Right atrium auricular region (tissue), 2 donors: ENCODE measurements at regions not wholly inside any gene's neighbourhood (a gene's known extent, or its start where the extent isn't known, plus 50 kb on each side); places are given as distances from the start of the nearest gene placed in this dataset.

ENCODE experiments used
- DNase-seq: peaks from one replicate; pipeline ENCODE4 v3.0.0-alpha.2; 2019; ENCODE audit warnings: low spot score
- H3K27ac ChIP-seq, 2 donors: fragments of 200-600 bp; sonication (generic); 1 replicate in 1 of 2; 2 replicates in 1 of 2; pipeline ENCODE4 v1.5.1; 2016 to 2019
- H3K27me3 ChIP-seq, 2 donors: fragments of 200-600 bp; sonication (generic); one replicate each; pipeline versions ENCODE4 v1.5.1 to v1.6.0; 2017 to 2019
- H3K36me3 ChIP-seq: fragments of 200-600 bp; sonication (generic); one replicate; pipeline ENCODE4 v1.5.1; 2016
- H3K4me1 ChIP-seq, 2 donors: fragments of 200-600 bp; sonication (generic); one replicate each; pipeline versions ENCODE4 v1.5.1 to v1.6.0; 2017 to 2019
- H3K4me3 ChIP-seq, 2 donors: fragments of 200-600 bp; sonication (generic); 1 replicate in 1 of 2; 2 replicates in 1 of 2; pipeline ENCODE4 v1.5.1; 2017 to 2019; ENCODE audit warnings: mild to moderate bottlenecking in 1 of 2, moderate library complexity in 1 of 2
- H3K9me3 ChIP-seq, 2 donors: fragments of 200-600 bp; sonication (generic); one replicate each; pipeline ENCODE4 v1.5.1; 2019
- TF ChIP-seq, protein P1 (sequence below), 2 donors: fragments of 200-600 bp; sonication (generic); IDR thresholded peaks; one replicate each; pipeline ENCODE4 v1.5.1; 2019; ENCODE audit warnings: antibody characterized with exemption in 2 of 2

DNA sequence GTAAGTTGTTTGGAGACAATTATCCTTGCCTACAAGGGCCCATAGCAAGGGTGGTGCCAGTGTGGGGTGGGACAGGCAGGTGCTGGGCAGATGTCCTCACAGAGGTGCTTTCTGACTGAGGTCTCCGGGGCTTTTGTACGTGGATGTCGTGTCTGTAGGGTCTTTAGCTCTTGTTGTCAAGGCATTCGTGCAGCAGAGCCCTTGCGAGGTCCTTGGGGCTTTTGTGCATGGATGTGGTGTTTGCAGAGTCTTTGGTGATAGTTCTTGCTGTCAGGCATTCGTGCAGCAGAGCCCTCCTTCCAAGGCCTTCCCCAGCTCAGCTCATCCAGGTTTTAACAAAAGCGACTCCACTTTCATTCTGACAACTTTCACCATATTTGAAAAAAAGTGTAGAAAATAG, 116.0 kb upstream of the TMEM18 start:
- no peak overlapping the region for H3K4me3 ChIP-seq

DNA sequence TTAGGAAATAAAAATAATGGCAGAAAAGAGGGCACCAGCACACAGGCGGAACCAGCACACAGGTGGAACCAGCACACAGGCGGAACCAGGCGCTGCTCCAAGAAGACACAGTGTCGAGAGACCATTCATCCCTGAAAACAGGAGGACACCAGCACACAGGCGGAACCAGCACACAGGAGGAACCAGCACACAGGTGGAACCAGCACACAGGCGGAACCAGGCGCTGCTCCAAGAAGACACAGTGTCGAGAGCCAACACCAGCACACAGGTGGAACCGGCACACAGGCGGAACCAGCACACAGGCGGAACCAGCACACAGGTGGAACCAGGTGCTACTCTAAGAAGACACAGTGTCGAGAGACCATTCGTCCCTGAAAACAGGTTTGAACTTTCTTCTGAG, 115.5 kb upstream of the TMEM18 start:
- H3K27ac ChIP-seq, result no peak overlapping the region
- no peaks in the 10 kb centered on the region for H3K36me3 ChIP-seq
- H3K4me3 ChIP-seq, result no peak overlapping the region
- H3K4me1 ChIP-seq, result no peaks in the 10 kb centered on the region
- no peaks in the 10 kb centered on the region for H3K9me3 ChIP-seq
- TF ChIP-seq, protein P1, sequence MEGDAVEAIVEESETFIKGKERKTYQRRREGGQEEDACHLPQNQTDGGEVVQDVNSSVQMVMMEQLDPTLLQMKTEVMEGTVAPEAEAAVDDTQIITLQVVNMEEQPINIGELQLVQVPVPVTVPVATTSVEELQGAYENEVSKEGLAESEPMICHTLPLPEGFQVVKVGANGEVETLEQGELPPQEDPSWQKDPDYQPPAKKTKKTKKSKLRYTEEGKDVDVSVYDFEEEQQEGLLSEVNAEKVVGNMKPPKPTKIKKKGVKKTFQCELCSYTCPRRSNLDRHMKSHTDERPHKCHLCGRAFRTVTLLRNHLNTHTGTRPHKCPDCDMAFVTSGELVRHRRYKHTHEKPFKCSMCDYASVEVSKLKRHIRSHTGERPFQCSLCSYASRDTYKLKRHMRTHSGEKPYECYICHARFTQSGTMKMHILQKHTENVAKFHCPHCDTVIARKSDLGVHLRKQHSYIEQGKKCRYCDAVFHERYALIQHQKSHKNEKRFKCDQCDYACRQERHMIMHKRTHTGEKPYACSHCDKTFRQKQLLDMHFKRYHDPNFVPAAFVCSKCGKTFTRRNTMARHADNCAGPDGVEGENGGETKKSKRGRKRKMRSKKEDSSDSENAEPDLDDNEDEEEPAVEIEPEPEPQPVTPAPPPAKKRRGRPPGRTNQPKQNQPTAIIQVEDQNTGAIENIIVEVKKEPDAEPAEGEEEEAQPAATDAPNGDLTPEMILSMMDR (IDR thresholded peaks at IDR 0.05), result no peak
- peak; percentile 26 for DNase-seq
- no peaks in the 10 kb centered on the region for H3K27me3 ChIP-seq

More for the DNA sequence above, 116.0 kb upstream of the TMEM18 start:
- no peak overlapping the region for H3K27ac ChIP-seq
- H3K4me1 ChIP-seq, result no peaks in the 10 kb centered on the region
- TF ChIP-seq, protein P1 (IDR thresholded peaks at IDR 0.05), result no peak
- no peaks in the 10 kb centered on the region for H3K36me3 ChIP-seq
- H3K9me3 ChIP-seq, result no peaks in the 10 kb centered on the region
- H3K27me3 ChIP-seq, result no peaks in the 10 kb centered on the region
- peak; percentile 54 for DNase-seq

DNA sequence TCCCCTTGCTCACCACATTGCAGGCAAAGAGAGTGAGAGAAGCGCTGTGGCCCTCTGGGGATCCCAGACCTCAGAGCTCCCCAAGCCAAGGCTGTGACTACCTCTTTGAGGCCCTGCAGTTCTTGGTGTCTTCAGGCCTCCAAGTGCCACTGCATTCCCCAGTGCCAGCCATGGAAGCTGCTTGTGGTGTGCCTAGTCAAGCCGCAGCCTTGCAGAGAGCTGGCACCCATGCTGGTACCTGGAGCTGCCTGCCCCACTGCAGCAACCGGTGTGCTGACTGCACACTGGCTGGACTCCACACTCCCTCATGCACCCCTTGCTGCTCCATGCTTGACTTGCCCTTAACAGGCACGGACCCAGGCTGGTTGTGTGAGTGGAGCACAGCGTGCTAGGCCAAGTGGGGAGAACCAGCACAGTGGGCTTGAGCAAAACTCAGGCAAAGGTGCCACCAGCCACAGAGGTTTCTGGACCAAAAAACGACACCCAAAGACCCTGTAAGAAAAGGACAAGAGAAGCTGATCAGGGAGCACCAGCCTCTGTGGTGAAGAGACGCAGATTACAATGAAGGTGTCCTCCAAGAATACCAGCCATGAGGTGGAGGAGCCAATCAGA, 113.5 kb upstream of the TMEM18 start:
- TF ChIP-seq, protein P1 (IDR thresholded peaks at IDR 0.05), result no peak
- Histone ChIP-seq H3K27ac (no peak overlapping the region), H3K36me3 (no peaks in the 10 kb centered on the region), H3K4me3 (no peak overlapping the region), H3K4me1 (no peaks in the 10 kb centered on the region), H3K27me3 (no peaks in the 10 kb centered on the region), H3K9me3 (no peaks in the 10 kb centered on the region)
- DNase-seq, result peak; percentile 47

DNA sequence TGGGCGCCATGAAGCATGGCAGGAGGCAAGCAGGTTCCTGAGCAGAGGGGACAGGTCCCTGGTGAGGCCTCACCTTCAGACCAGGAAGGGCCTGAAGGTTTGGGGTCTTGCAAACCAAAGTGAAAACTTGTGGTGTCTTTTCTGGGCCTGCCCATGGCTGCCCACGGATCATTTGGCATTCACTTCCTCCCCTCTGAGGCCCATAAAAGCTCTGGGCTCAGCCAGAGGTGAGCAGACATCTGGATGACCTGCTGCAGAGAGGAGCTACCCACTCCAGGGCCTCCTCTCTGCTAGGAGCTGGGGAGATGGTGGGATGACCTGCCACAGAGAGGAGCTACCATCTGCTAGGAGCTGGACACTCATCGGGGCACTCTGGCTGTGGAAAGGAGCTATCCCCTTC, 112.9 kb upstream of the TMEM18 start:
- DNase-seq, result no peak
- H3K27ac ChIP-seq, result no peak overlapping the region
- no peaks in the 10 kb centered on the region for H3K4me1 ChIP-seq
- H3K4me3 ChIP-seq, result no peak overlapping the region
- H3K36me3 ChIP-seq, result no peaks in the 10 kb centered on the region
- H3K9me3 ChIP-seq, result no peaks in the 10 kb centered on the region
- no peaks in the 10 kb centered on the region for H3K27me3 ChIP-seq
- TF ChIP-seq, protein P1 (IDR thresholded peaks at IDR 0.05), result no peak

DNA sequence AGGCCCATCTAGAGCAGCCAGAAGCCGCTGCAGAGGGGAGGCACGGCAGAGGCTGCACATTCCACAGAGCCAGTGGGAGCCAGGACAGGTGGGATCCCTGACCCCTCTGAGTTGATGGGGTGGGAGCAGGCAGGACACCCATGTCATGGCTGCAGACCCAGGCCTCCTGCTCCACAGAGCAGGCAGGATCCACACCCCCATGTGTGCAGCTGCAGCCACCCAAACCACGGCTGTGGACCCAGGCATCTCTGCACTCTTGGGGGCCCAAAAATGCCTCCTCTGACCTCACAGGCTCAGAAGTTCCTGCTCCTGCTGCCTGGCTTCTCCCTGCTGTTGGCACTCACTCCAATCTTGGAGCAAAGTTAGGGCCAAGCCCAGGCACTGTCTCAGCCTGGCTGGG, 112.3 kb upstream of the TMEM18 start:
- Histone ChIP-seq H3K4me3 (no peak overlapping the region), H3K9me3 (no peaks in the 10 kb centered on the region), H3K27me3 (no peaks in the 10 kb centered on the region), H3K4me1 (no peaks in the 10 kb centered on the region), H3K27ac (no peak overlapping the region), H3K36me3 (no peaks in the 10 kb centered on the region)
- DNase-seq, result peak; percentile 28
- TF ChIP-seq, protein P1 (IDR thresholded peaks at IDR 0.05), result no peak
